ENCODE measurements at regions not wholly inside any gene's neighbourhood (a gene's known extent, or its start where the extent isn't known, plus 50 kb on each side); places are given as distances from the start of the nearest gene placed in this dataset.
"Not testable (repeated sequence)": the region's sequence is repeated elsewhere in the genome, so short reads cannot be mapped to it uniquely, and the experiment has no call there.

DNA sequence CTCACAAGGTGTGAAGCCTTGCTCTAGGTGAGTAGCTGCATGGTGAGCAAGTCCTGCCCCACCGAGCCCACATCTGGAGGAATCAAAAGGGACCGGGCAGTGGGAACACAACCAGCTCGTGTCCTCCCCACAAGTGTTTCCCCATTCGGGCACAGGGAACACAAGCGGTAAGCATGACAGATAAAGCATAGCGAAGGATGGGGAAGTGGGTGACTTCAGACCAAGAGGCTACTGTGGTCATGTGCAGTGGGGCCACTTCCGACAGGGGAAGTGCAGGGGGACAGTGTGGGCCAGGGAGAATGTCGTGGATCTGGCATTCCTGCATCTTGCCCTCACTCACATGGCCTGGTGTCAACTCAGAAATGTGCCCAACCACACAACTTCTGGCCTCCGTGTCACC, 306.2 kb downstream of the FAM72C start (continued):
- TF ChIP-seq, protein P1, sequence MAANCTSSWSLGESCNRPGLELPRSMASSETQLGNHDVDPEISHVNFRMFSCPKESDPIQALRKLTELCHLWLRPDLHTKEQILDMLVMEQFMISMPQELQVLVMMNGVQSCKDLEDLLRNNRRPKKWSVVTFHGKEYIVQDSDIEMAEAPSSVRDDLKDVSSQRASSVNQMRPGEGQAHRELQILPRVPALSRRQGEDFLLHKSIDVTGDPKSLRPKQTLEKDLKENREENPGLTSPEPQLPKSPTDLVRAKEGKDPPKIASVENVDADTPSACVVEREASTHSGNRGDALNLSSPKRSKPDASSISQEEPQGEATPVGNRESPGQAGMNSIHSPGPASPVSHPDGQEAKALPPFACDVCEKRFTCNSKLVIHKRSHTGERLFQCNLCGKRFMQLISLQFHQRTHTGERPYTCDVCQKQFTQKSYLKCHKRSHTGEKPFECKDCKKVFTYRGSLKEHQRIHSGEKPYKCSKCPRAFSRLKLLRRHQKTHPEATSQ (CRISPR knock-in tag; IDR thresholded peaks at IDR 0.05; ENCODE audit: borderline replicate concordance): no peak
- TF ChIP-seq AKAP8 (CRISPR knock-in tag; IDR thresholded peaks at IDR 0.05): no peak
- TF ChIP-seq CREB1 (IDR thresholded peaks at IDR 0.05): no peak
- TF ChIP-seq CREB1 (CRISPR knock-in tag; IDR thresholded peaks at IDR 0.05): no peak
- no peak for TF ChIP-seq NR2C2 (CRISPR knock-in tag; IDR thresholded peaks at IDR 0.05; ENCODE audit: borderline replicate concordance)
- TF ChIP-seq SALL2 (CRISPR knock-in tag; IDR thresholded peaks at IDR 0.05): no peak
- no peak for TF ChIP-seq SMARCC2 (IDR thresholded peaks at IDR 0.05)
- TF ChIP-seq TAF1 (CRISPR knock-in tag; IDR thresholded peaks at IDR 0.05): no peak

DNA sequence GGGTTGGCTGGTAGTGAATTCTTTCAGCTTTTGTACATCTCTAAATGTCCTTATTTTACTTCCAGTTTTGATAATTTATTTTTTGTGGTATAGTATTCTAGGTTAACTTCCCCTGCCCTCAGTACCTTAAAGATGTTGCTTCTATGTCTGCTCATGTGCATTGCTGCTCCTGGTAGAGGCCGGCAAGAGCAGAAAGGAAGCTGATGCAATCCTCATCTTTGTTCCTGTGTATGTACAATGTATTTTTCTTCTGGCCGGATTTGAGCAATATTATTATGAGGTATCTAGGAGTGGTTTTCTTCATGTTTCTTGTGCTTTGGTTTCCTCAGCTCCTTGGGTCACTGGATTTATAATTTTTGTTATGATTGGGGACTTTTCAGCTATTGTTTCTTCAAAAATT, 308.7 kb downstream of the FAM72C start:
- BruUV-seq (replicated peaks); POLR2A ChIA-PET; H3K27ac ChIP-seq (ENCODE audit: extremely low read length, insufficient read depth, low read length); H3K27me3 ChIP-seq (ENCODE audit: control insufficient read depth in 1 of 2, insufficient read depth in 2 of 2, low read length in 2 of 2); intact Hi-C loops (cut with micrococcal nuclease; ENCODE audit: unreplicated experiment); H2AFZ ChIP-seq (ENCODE audit: low read length); H3K79me2 ChIP-seq (ENCODE audit: insufficient read depth, low read length); in situ Hi-C loops (cut with HindIII; ENCODE audit: extremely low pct_ligation_motif_present, low pct_unique_long_range_greater_than_20kb); H3K4me3 ChIP-seq (replicated peaks in 1 of 3; ENCODE audit: insufficient read depth in 1 of 3, low read depth in 2 of 3, low read length in 3 of 3); ATAC-seq; H3K36me3 ChIP-seq (replicated peaks in 1 of 2; ENCODE audit: control insufficient read depth in 1 of 2, insufficient read depth in 2 of 2, low read length in 2 of 2); H3K4me1 ChIP-seq (ENCODE audit: insufficient read depth, low read length); FAIRE-seq; H4K20me1 ChIP-seq (ENCODE audit: insufficient read depth, low read length); CTCF ChIA-PET (ENCODE audit: low intra/inter-chr PET ratio, low total read pairs); H3K9me3 ChIP-seq (ENCODE audit: low read length); H3K4me2 ChIP-seq (ENCODE audit: low read depth, low read length); H3K9ac ChIP-seq (ENCODE audit: insufficient read depth, low read depth, low read length); DNase-seq (ENCODE audit: low spot score): not testable (repeated sequence)
- TF ChIP-seq, protein P2, sequence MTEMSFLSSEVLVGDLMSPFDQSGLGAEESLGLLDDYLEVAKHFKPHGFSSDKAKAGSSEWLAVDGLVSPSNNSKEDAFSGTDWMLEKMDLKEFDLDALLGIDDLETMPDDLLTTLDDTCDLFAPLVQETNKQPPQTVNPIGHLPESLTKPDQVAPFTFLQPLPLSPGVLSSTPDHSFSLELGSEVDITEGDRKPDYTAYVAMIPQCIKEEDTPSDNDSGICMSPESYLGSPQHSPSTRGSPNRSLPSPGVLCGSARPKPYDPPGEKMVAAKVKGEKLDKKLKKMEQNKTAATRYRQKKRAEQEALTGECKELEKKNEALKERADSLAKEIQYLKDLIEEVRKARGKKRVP (CRISPR knock-in tag; IDR thresholded peaks at IDR 0.05): peak in 1 of 2 experiments; percentile 45; a peak in 2 of 4 replicates
- WGBS (ENCODE audit: low lambda C conversion rate): 12% methylated on average over 2 of the region's 2 CpGs
